Skeletal muscle satellite cell (primary cell): ENCODE measurements at regions not wholly inside any gene's neighbourhood (a gene's known extent, or its start where the extent isn't known, plus 50 kb on each side); places are given as distances from the start of the nearest gene placed in this dataset.

Source experiments
- H3K27me3 ChIP-seq: 2 replicates; pipeline ENCODE4 v1.7.0; 2013; ENCODE audit warnings: low read length; ENCODE audit not compliant: control insufficient read depth, insufficient read depth
- H3K36me3 ChIP-seq: 2 replicates; pipeline ENCODE4 v1.7.0; 2013; ENCODE audit warnings: mild to moderate bottlenecking, control low read depth, low read length; ENCODE audit not compliant: insufficient read depth
- H3K4me1 ChIP-seq: 2 replicates; pipeline ENCODE4 v1.7.0; 2013; ENCODE audit warnings: low read length; ENCODE audit not compliant: control insufficient read depth, insufficient read depth
- H3K4me2 ChIP-seq: 2 replicates; pipeline ENCODE4 v1.7.0; 2013; ENCODE audit warnings: mild to moderate bottlenecking, low read length
- H3K4me3 ChIP-seq: 2 replicates; pipeline ENCODE4 v1.7.0; 2013; ENCODE audit warnings: low read length
- H3K9ac ChIP-seq: 2 replicates; pipeline ENCODE4 v1.7.0; 2013; ENCODE audit warnings: mild to moderate bottlenecking, low read depth, low read length, moderate library complexity
- H3K9me3 ChIP-seq: replicated peaks from 2 replicates; pipeline ENCODE4 v1.7.0; 2013; ENCODE audit warnings: mild to moderate bottlenecking, control low read depth, low read length

DNA sequence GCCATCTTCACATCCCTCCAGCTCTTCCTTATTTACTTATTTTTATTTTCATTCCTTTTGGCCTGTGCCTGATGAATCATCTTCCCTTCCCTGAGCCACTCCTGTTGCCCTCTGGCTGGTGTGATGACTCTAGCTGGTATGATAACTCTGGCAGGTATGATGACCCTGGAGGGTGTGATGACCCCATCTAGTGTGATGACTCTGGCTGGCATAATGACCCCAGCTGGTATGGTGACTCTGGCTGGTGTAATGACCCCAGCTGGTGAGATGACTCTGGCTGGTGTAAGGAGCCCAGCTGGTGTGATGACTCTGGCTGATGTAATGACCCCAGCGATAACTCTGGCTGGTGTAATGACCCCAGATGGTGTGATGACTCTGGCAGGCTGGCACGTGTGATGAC, 426.8 kb downstream of the QKI start:
- no peak overlapping the region for H3K4me2 ChIP-seq
- H3K9me3 ChIP-seq, result no peaks in the 10 kb centered on the region
- no peaks in the 10 kb centered on the region for H3K4me1 ChIP-seq
- H3K27me3 ChIP-seq, result no peaks in the 10 kb centered on the region
- no peak overlapping the region for H3K9ac ChIP-seq
- H3K36me3 ChIP-seq, result no peaks in the 10 kb centered on the region
- H3K4me3 ChIP-seq, result no peak overlapping the region

DNA sequence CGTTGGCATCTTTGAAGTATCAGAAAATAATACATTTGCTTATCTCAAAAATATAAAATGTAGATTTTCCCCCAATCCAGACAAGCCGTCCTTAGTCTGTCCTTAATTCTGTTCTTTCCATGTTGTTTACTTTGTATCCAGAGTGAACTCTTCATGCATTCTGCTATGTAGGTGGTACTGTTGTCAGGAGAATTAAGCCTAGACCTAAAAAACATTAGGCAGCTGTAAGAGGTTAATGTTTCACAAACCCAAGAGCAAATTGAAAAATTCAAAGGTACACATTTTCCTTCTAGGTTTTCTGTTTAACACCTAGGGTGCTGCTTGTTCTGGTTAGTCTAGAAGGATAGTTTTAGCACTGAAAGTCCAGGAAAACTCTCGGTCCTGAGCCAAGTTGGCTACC, 426.4 kb downstream of the QKI start:
- Histone ChIP-seq H3K4me2 (no peak overlapping the region), H3K9ac (no peak overlapping the region), H3K27me3 (no peaks in the 10 kb centered on the region), H3K4me1 (no peaks in the 10 kb centered on the region), H3K9me3 (no peaks in the 10 kb centered on the region), H3K36me3 (no peaks in the 10 kb centered on the region), H3K4me3 (no peak overlapping the region)

DNA sequence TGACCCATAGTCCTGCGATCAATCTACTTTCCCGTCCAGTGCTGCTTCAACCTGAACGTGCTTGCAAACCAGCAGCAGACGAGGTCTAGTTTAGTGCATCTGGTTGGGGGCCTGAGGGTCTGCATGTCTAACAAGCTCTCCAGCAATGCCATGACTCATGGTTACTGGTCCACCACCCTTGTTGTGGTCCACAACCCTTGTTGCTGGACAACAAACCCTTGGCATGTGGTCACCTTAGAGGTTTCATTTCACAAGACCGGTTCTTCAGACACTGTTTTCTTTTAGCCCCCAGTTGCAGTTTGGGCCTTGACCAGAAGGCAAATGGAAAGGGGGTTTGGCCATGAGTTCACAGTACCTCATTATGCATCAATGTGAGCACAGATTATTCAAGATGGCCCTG, 424.8 kb downstream of the QKI start:
- Histone ChIP-seq H3K9ac (no peak overlapping the region), H3K4me2 (no peak overlapping the region), H3K36me3 (no peaks in the 10 kb centered on the region), H3K4me1 (no peaks in the 10 kb centered on the region), H3K4me3 (no peak overlapping the region), H3K27me3 (no peaks in the 10 kb centered on the region), H3K9me3 (no peaks in the 10 kb centered on the region)

DNA sequence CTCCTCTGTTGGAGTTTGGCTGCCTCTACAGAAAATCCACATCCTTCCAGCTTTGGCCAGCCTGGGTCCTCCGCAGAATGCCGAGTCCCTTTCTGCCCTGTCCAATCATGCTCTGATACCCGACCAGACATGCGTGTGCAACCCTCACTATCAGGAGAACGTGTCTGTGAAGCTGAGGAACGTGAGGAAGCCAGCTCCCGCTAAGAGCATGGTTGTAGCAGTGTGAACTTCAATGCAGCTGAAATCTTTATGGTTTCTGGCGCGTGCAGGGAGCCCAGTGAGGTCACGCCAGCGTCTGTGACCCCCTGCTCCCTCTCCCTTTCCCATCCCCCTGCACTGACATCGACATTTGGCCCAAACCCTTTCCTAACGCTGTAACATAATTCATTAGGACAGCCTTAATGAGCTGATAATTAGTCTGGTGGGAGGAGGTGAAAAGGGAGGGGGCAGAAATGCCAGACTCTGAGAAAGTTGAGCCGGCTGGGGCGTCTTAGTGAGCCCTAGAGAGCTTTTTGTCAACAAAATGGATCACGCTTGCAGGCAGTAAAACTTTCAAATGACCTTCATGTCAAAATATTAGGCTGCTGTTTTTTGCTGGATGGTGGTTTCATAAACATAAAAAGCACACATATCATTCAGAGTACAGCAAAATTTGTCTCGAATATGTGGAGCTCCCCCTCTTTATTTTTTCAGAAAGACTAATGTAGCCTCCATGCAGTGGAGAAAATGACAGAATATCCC, 423.3 kb downstream of the QKI start:
- H3K27me3 ChIP-seq, result no peaks in the 10 kb centered on the region
- no peaks in the 10 kb centered on the region for H3K4me1 ChIP-seq
- no peak overlapping the region for H3K4me3 ChIP-seq
- no peaks in the 10 kb centered on the region for H3K9me3 ChIP-seq
- no peaks in the 10 kb centered on the region for H3K36me3 ChIP-seq
- H3K4me2 ChIP-seq, result peak overlapping the region; percentile 42
- H3K9ac ChIP-seq, result no peak overlapping the region

DNA sequence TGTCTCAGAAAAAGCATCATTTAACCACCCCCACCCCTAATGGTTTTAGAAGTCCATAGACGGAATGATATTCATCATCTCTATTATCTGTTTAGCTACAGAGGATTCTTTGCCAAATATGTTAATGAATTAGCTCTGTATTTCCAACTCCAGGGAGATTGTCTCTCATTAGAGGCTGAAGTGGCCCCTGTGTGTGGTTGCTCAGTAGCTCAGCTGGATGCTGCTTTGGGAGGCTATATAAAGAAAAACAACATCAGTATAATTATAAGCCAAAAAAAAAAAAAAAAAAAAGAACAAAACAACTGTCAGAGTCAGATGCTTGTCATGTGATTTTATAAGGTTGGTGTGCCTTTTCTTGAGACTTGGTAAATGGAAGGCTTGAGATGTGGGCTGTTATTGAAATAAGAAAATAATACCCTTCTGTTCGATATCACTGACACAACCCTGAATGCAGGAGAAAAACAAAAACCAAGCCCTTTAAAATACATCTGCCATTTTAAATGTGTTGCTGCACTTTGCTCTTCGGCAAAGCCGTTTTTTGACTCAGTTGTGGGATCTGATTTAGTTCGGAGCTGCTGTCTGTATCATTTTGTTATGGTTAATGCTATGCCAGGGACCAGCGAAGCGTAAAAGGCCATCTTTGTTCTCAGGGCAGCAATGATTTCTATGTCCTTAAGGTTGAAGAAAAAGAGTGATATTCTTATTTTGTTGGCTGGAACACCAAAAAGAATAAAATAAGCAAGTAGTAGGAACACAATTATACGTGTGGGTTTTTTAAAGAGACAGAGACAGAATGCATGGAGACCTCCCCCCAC, 422.6 kb downstream of the QKI start:
- H3K36me3 ChIP-seq, result no peaks in the 10 kb centered on the region
- H3K9ac ChIP-seq, result no peak overlapping the region
- no peak overlapping the region for H3K4me3 ChIP-seq
- no peaks in the 10 kb centered on the region for H3K27me3 ChIP-seq
- no peaks in the 10 kb centered on the region for H3K4me1 ChIP-seq
- peak overlapping the region; percentile 42 for H3K4me2 ChIP-seq
- no peaks in the 10 kb centered on the region for H3K9me3 ChIP-seq

DNA sequence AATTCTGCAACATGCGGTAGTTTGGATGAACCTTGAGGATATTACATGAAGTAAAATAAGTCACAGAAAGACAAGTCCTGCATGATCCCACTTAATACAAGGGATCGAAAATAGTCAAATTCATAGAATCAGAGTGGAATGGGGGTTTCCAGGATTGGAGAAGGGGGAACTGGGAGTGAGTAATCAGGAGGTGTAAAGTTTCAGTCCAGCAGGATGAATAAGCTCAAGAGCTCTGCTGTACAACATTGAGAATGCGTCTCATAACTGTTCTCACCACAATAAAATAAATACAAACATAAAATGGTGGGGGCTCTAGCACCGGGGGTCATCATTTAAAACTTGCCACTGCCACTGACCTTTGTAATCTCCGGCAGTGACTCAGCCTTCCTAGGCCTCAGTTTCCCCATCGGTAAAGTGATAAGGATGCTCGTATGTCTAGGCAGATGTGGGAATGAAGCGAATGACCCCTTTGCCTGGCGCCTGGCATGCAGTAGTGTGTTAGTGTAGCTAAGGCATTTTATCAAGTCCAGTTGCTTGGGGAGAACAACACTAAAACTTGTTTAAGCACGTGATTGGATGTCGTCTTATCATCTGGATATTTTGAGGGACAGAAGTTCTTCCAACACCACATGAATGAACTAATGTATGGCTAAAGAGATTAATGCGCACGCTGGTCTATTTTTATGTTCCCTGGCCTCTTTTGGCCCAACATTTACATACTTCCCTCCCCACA, 421.1 kb downstream of the QKI start:
- H3K27me3 ChIP-seq, result no peaks in the 10 kb centered on the region
- no peak overlapping the region for H3K4me2 ChIP-seq

DNA sequence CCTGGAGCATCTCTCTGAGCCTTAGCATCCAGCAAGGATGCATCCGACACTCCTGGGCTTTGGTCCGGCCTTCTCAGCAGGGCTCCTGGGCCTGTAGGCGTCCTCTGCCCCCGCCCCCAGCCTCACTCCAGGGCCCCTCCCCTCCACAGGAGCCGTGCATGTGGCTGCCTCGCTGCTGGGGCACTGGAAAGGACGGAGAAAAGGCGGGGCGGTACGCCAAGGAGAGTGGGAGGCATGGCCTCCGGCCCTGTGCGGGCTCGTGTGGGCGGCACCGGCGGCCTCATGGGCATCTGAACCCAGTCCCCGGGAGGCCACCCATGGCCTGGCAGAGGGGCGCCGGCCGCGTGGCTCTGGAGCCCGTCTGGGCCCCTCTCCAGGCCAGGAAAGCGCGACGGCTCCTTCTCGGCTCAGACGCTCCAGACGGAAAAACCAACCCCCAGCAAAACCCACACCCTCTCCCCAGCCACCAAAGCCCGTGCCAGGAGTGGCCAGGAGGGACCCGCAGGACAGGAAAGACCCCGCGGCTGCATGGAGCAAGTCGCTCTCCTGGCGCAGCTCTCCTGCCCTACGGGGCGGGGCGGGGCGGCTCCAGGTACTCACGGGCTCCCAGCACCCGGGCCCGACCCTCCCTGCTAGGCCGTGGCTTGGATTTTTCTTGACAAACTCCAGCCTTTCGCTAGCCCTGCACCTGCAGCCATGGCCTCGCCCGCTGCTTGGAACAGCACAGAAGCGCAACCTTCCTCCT, 419.9 kb downstream of the QKI start:
- Histone ChIP-seq H3K27me3 (peaks cover 1% of the 10 kb centered on the region), H3K4me2 (no peak overlapping the region), H3K9ac (no peak overlapping the region), H3K4me3 (no peak overlapping the region), H3K9me3 (no peaks in the 10 kb centered on the region), H3K4me1 (no peaks in the 10 kb centered on the region), H3K36me3 (no peaks in the 10 kb centered on the region)

More for the DNA sequence above, 421.1 kb downstream of the QKI start:
- H3K4me3 ChIP-seq, result no peak overlapping the region
- no peaks in the 10 kb centered on the region for H3K4me1 ChIP-seq
- H3K9me3 ChIP-seq, result no peaks in the 10 kb centered on the region
- no peak overlapping the region for H3K9ac ChIP-seq
- H3K36me3 ChIP-seq, result no peaks in the 10 kb centered on the region

DNA sequence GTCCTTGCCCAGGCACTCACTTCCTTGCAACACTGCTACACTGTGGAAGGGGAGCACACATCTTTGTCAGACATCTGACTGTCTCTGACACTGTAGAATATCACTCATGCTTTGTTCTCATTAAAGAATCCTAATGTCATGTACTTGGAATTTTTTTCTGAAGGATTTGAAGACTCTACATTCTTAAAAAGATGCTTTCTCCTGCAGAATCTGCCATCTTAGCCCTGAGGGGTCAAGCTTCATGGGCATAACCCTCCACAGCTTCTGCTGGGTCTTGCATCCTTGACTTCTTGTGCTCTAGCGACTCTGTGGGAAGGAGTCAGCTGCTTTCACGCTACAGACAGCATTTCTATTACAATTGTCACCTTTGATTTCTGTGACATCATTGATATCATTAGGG, 417.2 kb downstream of the QKI start:
- Histone ChIP-seq H3K4me1 (no peaks in the 10 kb centered on the region), H3K36me3 (no peaks in the 10 kb centered on the region), H3K4me2 (no peak overlapping the region), H3K9ac (no peak overlapping the region), H3K27me3 (peaks cover 22% of the 10 kb centered on the region), H3K4me3 (no peak overlapping the region), H3K9me3 (no peaks in the 10 kb centered on the region)

DNA sequence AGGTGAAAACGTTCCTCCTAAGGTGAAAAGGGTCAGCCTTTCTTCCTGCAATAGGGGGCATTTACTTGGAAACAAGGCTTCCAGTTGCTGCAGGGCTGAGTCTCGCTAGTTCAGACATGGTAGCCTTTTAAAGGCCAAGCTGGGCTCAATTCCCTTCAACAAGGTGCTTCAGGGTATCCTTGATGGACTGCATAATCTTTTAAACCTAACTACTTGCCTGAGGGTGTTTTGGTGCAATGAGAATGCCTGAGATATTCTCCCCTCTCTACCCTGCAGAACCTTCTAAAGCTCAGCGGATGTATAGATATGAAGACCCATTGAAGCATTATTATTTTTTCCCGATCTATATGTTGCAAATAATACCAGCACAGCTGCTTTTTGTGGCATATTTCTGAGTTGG, 416.1 kb downstream of the QKI start:
- no peak overlapping the region for H3K4me2 ChIP-seq
- H3K36me3 ChIP-seq, result no peaks in the 10 kb centered on the region
- no peak overlapping the region for H3K9ac ChIP-seq
- H3K4me3 ChIP-seq, result no peak overlapping the region
- H3K4me1 ChIP-seq, result no peaks in the 10 kb centered on the region
- no peaks in the 10 kb centered on the region for H3K9me3 ChIP-seq
- peaks cover 22% of the 10 kb centered on the region for H3K27me3 ChIP-seq

DNA sequence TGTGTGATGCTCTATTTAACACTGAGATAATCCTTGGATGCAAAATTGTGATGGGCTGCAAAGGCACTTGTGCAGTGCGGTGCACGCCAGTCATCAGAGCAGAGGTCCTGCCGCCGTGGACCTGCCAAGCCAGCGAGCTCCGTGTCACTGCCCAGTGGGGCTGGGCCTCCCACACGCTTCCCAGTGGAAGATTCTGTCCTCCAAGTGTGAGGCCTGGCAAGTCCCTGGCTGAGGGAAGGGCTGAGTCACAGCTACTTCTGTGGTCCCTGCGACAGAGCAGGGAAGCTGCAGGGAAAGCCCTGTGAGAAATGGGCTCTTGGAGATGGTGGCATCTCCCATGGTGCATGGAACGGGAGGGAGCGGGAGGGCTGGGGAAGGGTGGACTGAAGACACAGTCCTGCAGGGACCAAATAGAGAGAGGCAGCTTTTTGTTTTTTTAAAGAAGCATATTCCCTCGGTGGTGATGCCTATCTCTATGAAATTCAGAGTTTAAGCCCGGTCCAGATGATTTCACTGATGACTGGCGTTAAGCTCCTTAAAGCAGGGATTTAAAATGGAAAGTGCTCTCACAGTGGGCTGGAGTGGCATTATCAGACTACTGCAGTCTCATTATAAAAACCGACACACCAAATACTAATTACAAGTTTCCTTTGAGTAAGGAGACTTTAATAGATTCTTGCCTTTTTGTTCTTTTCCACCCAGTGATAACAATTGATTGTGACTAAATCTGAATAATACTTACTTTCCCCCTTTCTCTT, 413.7 kb downstream of the QKI start:
- Histone ChIP-seq H3K4me3 (no peak overlapping the region), H3K9me3 (no peaks in the 10 kb centered on the region), H3K4me2 (no peak overlapping the region), H3K9ac (no peak overlapping the region), H3K4me1 (no peaks in the 10 kb centered on the region), H3K27me3 (peaks cover 22% of the 10 kb centered on the region), H3K36me3 (no peaks in the 10 kb centered on the region)
